ENCODE measurements at regions not wholly inside any gene's neighbourhood (a gene's known extent, or its start where the extent isn't known, plus 50 kb on each side); places are given as distances from the start of the nearest gene placed in this dataset.

DNA sequence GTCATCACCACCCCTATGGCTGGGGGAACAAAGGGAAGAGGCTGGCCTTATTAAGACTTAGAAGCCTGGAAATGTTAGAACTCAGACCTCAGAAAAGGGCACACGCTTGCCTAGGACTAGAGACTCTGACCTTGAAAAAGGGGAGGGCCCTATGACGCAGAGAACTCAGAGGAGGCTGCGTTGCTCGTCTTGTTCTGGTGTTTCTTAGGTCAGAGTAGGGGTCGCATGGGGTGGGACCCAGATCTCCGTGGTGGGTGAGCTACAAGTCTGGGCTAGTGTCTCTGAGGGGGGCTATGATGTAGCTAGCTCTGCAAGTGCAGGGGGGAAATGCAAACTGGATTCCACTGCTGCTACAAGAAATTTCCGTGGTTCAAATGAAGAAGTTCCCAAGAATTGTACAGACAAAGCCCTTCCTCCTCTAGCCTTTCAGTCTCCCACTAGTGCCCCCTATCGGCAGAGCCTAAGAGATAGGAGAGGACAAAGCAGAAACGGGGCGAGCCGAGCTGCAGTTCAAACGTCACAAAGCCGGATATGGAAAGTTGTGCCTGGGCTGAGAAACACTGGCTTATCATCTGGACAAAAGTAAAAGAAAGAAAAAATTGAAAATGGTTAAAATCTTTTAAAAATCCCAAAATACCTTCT lies 392.9 kb upstream of the ROBO2 start:
- 65 to 71% (median 68%) methylated on average over 11 to 13 of the region's 13 CpGs for WGBS, 4 donors
- no peak for TF ChIP-seq POLR2A (IDR thresholded peaks at IDR 0.05)
- TF ChIP-seq, protein P1, sequence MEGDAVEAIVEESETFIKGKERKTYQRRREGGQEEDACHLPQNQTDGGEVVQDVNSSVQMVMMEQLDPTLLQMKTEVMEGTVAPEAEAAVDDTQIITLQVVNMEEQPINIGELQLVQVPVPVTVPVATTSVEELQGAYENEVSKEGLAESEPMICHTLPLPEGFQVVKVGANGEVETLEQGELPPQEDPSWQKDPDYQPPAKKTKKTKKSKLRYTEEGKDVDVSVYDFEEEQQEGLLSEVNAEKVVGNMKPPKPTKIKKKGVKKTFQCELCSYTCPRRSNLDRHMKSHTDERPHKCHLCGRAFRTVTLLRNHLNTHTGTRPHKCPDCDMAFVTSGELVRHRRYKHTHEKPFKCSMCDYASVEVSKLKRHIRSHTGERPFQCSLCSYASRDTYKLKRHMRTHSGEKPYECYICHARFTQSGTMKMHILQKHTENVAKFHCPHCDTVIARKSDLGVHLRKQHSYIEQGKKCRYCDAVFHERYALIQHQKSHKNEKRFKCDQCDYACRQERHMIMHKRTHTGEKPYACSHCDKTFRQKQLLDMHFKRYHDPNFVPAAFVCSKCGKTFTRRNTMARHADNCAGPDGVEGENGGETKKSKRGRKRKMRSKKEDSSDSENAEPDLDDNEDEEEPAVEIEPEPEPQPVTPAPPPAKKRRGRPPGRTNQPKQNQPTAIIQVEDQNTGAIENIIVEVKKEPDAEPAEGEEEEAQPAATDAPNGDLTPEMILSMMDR (IDR thresholded peaks at IDR 0.05) = no peak
- H3K4me1 ChIP-seq (replicated peaks in 1 of 2) = no peaks in the 10 kb centered on the region
- no peak for DNase-seq
- no peaks in the 10 kb centered on the region for H3K36me3 ChIP-seq (replicated peaks in 1 of 2)
- H3K27me3 ChIP-seq = no peaks in the 10 kb centered on the region
- H3K27ac ChIP-seq = no peak overlapping the region
- intact Hi-C loops (cut with DNase I) = no loop called here
- H3K4me3 ChIP-seq = no peak overlapping the region
- no peaks in the 10 kb centered on the region for H3K9me3 ChIP-seq (replicated peaks in 1 of 3)

DNA sequence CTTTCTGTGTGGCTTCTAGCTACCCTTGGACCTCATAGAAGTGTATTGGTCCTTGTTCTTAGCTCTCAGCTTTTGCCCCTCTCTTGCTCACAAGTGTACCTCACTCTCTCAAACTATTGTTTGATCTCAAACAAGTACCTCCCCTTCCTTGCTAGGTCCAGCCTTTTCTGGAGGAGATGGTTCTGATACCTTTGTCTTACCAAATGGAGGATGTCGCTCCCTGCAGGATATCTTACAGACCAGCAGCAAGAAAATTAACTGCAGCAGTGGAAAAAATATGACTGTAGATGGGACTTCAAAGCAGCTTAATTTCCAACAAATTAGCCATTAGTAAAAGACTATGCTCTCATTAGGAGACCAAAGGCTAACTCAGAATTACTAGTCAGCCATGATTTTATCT lies 388.1 kb upstream of the ROBO2 start:
- WGBS, 4 donors = 63 to 95% (median 85%) methylated on average over 1 of the region's 1 CpG
- H3K36me3 ChIP-seq (replicated peaks in 1 of 2) = no peaks in the 10 kb centered on the region
- no peak overlapping the region for H3K27ac ChIP-seq
- TF ChIP-seq POLR2A (IDR thresholded peaks at IDR 0.05) = no peak
- TF ChIP-seq, protein P1 (IDR thresholded peaks at IDR 0.05) = no peak
- DNase-seq = no peak
- intact Hi-C loops (cut with DNase I) = no loop called here
- no peaks in the 10 kb centered on the region for H3K4me1 ChIP-seq (replicated peaks in 1 of 2)
- no peak overlapping the region for H3K4me3 ChIP-seq
- no peaks in the 10 kb centered on the region for H3K27me3 ChIP-seq
- no peaks in the 10 kb centered on the region for H3K9me3 ChIP-seq (replicated peaks in 1 of 3)

DNA sequence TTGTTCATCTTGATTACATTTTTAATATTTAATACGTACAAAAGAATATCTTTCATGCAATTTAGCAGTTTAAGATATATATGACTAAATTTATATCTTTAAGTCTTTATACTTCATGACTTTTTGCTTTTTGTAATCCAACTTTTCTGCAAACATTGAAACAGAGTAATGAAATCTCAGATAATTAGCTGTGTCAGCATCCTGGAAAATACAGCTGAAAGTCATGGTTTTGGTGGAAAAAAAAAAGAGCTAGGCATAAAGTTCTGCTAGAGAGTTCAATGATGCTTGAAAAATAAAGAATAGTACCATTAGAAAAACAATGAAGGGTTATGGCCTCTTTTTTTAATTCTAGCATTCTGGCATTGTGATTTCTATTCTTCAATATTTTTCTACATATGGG lies 387.4 kb upstream of the ROBO2 start:
- DNase-seq = no peak
- WGBS, 4 donors = 71 to 76% (median 72%) methylated on average over 1 of the region's 1 CpG
- Histone ChIP-seq H3K9me3 (replicated peaks in 1 of 3) (no peaks in the 10 kb centered on the region), H3K4me3 (no peak overlapping the region), H3K4me1 (replicated peaks in 1 of 2) (no peaks in the 10 kb centered on the region), H3K27ac (no peak overlapping the region), H3K36me3 (replicated peaks in 1 of 2) (no peaks in the 10 kb centered on the region), H3K27me3 (no peaks in the 10 kb centered on the region)
- intact Hi-C loops (cut with DNase I) = no loop called here
- TF ChIP-seq, protein P1 (IDR thresholded peaks at IDR 0.05) = no peak
- no peak for TF ChIP-seq POLR2A (IDR thresholded peaks at IDR 0.05)

DNA sequence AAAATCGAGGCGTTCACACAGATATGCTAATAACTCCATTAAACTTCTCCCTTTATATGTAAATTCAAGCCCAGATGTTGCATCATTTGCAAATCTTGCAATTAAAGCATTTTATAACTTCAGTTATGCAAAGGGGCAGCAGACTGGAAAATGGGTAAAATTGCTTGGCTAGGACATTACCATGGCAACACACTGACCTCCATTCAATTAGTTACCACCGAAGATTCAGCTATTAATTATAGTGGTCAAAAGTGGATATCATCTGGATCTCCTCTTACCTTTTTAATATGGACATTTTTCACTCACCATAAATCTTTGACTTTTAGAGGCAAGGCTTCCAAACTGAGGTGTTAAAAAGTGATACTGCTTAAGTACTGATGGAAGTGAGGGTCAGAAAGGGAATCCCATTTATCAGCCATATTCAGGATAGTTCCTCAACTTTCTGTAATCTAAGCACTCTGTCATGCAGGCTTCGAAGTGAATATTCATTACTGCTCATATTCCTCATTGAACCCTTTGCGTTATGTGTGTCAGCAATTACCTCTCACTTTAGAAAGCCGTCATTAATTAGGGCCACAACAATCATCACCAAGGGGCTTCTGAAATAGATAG lies 386.2 kb upstream of the ROBO2 start:
- no peaks in the 10 kb centered on the region for H3K9me3 ChIP-seq (replicated peaks in 1 of 3)
- no peaks in the 10 kb centered on the region for H3K4me1 ChIP-seq (replicated peaks in 1 of 2)
- no peak for DNase-seq
- no peaks in the 10 kb centered on the region for H3K36me3 ChIP-seq (replicated peaks in 1 of 2)
- H3K27me3 ChIP-seq = no peaks in the 10 kb centered on the region
- WGBS, 4 donors = 70 to 77% (median 77%) methylated on average over 6 of the region's 6 CpGs
- H3K4me3 ChIP-seq = no peak overlapping the region
- intact Hi-C loops (cut with DNase I) = no loop called here
- no peak overlapping the region for H3K27ac ChIP-seq
- TF ChIP-seq, protein P1 (IDR thresholded peaks at IDR 0.05) = no peak
- no peak for TF ChIP-seq POLR2A (IDR thresholded peaks at IDR 0.05)
